ENCODE measurements at regions not wholly inside any gene's neighbourhood (a gene's known extent, or its start where the extent isn't known, plus 50 kb on each side); places are given as distances from the start of the nearest gene placed in this dataset.

GRCh38 chr20:6644813-6645628 lies 122.5 kb upstream of the BMP2 start:
- peaks cover 0 to 3% (median 0%) of the 10 kb centered on the region in 7 donors for H3K9me3 Mint-ChIP-seq
- intact Hi-C loops (cut with micrococcal nuclease): no loop called here
- peaks cover 5% of the 10 kb centered on the region for H3K4me1 Mint-ChIP-seq
- Histone ChIP-seq H4K20me1 (ENCODE audit: insufficient read depth, low read length) (no peaks in the 10 kb centered on the region), H3K4me1 (ENCODE audit: control insufficient read depth in 1 of 2, insufficient read depth in 2 of 2, low read length in 2 of 2) (no peaks in the 10 kb centered on the region), H2AFZ (ENCODE audit: insufficient read depth, low read depth, low read length, poor library complexity, severe bottlenecking) (no peak overlapping the region), H3K9ac (ENCODE audit: insufficient read depth, low read length, poor library complexity, severe bottlenecking) (no peak overlapping the region), H3K79me2 (ENCODE audit: insufficient read depth, low read length) (no peaks in the 10 kb centered on the region), H3K9me3 (replicated peaks in 1 of 2; ENCODE audit: control insufficient read depth in 1 of 2, insufficient read depth in 1 of 2, low read length in 2 of 2) (no peaks in the 10 kb centered on the region), H3K4me2 (replicated peaks; ENCODE audit: extremely low read depth, low read length, poor library complexity, severe bottlenecking) (no peak overlapping the region), H3K4me3 (replicated peaks in 1 of 3; ENCODE audit: low read depth in 2 of 3, low read length in 3 of 3) (no peak overlapping the region), H3K36me3 (replicated peaks in 1 of 2; ENCODE audit: control insufficient read depth in 1 of 2, insufficient read depth in 2 of 2, low read length in 2 of 2) (no peaks in the 10 kb centered on the region), H3K27ac (ENCODE audit: low read depth in 1 of 2, low read length in 2 of 2) (no peak overlapping the region), H3K27me3 (ENCODE audit: control insufficient read depth in 2 of 2, insufficient read depth in 2 of 2, low read length in 2 of 2) (peaks cover 6 to 17% of the 10 kb centered on the region in 2 donors)
- DNase-seq: no peak
- no peaks in the 10 kb centered on the region for H3K36me3 Mint-ChIP-seq
- peaks cover 2 to 17% (median 8%) of the 10 kb centered on the region in 3 donors for H3K27me3 Mint-ChIP-seq (ENCODE audit: low read depth in 3 of 3)
- no peak overlapping the region for H3K27ac Mint-ChIP-seq
- no peak for TF ChIP-seq CTCF (IDR thresholded peaks at IDR 0.05)
- WGBS (ENCODE audit: insufficient coverage): 53% methylated on average over 5 of the region's 10 CpGs
- no peak overlapping the region for H3K4me3 Mint-ChIP-seq

GRCh38 chr20:6641012-6641411 lies 126.5 kb upstream of the BMP2 start:
- Histone ChIP-seq H3K36me3 (replicated peaks in 1 of 2; ENCODE audit: control insufficient read depth in 1 of 2, insufficient read depth in 2 of 2, low read length in 2 of 2) (no peaks in the 10 kb centered on the region), H3K4me1 (ENCODE audit: control insufficient read depth in 1 of 2, insufficient read depth in 2 of 2, low read length in 2 of 2) (no peaks in the 10 kb centered on the region)
- peaks cover 5% of the 10 kb centered on the region for H3K4me1 Mint-ChIP-seq

More at GRCh38 chr20:6641012-6641411, 126.5 kb upstream of the BMP2 start:
- H3K27ac Mint-ChIP-seq: no peak overlapping the region
- H3K9ac ChIP-seq (ENCODE audit: insufficient read depth, low read length, poor library complexity, severe bottlenecking): no peak overlapping the region
- H3K9me3 ChIP-seq (replicated peaks in 1 of 2; ENCODE audit: control insufficient read depth in 1 of 2, insufficient read depth in 1 of 2, low read length in 2 of 2): no peaks in the 10 kb centered on the region
- no peak overlapping the region for H3K4me2 ChIP-seq (replicated peaks; ENCODE audit: extremely low read depth, low read length, poor library complexity, severe bottlenecking)
- no peaks in the 10 kb centered on the region for H3K36me3 Mint-ChIP-seq
- no peak overlapping the region for H3K4me3 Mint-ChIP-seq
- no peak overlapping the region for H3K27ac ChIP-seq (ENCODE audit: low read depth in 1 of 2, low read length in 2 of 2)
- no peak for DNase-seq
- intact Hi-C loops (cut with micrococcal nuclease): no loop called here
- no peaks in the 10 kb centered on the region for H3K79me2 ChIP-seq (ENCODE audit: insufficient read depth, low read length)
- 57% methylated on average over 3 of the region's 5 CpGs for WGBS (ENCODE audit: insufficient coverage)
- H4K20me1 ChIP-seq (ENCODE audit: insufficient read depth, low read length): no peaks in the 10 kb centered on the region
- TF ChIP-seq CTCF (IDR thresholded peaks at IDR 0.05): no peak
- H2AFZ ChIP-seq (ENCODE audit: insufficient read depth, low read depth, low read length, poor library complexity, severe bottlenecking): no peak overlapping the region
- H3K9me3 Mint-ChIP-seq: peaks cover 0 to 3% (median 0%) of the 10 kb centered on the region in 7 donors
- H3K27me3 Mint-ChIP-seq (ENCODE audit: low read depth in 3 of 3): peaks cover 3 to 24% (median 5%) of the 10 kb centered on the region in 3 donors
- H3K27me3 ChIP-seq (ENCODE audit: control insufficient read depth in 2 of 2, insufficient read depth in 2 of 2, low read length in 2 of 2): peaks cover 6 to 17% of the 10 kb centered on the region in 2 donors
- H3K4me3 ChIP-seq (replicated peaks in 1 of 3; ENCODE audit: low read depth in 2 of 3, low read length in 3 of 3): no peak overlapping the region

All from CD14-positive monocyte (primary cell).